ENCODE measurements at regions not wholly inside any gene's neighbourhood (a gene's known extent, or its start where the extent isn't known, plus 50 kb on each side); places are given as distances from the start of the nearest gene placed in this dataset.

- Histone ChIP-seq H2AFZ (ENCODE audit: low read depth, low read length, severe bottlenecking) (no peak overlapping the region), H3K9me2 (replicated peaks; ENCODE audit: insufficient read depth, low read length) (no peaks in the 10 kb centered on the region), H3F3A (ENCODE audit: insufficient read depth) (no peaks in the 10 kb centered on the region), H3K9me3 (ENCODE audit: insufficient read depth, low read length) (no peaks in the 10 kb centered on the region), H3K4me3 (ENCODE audit: insufficient read depth, low read length, poor library complexity, severe bottlenecking) (no peak overlapping the region), H3K9ac (ENCODE audit: low read length) (no peak overlapping the region), H3K27ac (ENCODE audit: low read depth, low read length) (no peak overlapping the region), H3K36me3 (ENCODE audit: low read length) (no peaks in the 10 kb centered on the region), H3K4me2 (ENCODE audit: low read depth, low read length, poor library complexity, severe bottlenecking) (no peak overlapping the region), H4K20me1 (ENCODE audit: low read depth, low read length) (no peaks in the 10 kb centered on the region), H3K27me3 (ENCODE audit: low read length) (no peaks in the 10 kb centered on the region), H3K79me2 (ENCODE audit: insufficient read depth, low read length) (no peaks in the 10 kb centered on the region)
- TF ChIP-seq CTCF (IDR thresholded peaks at IDR 0.05; ENCODE audit: insufficient read depth, low read length, poor library complexity, severe bottlenecking) (no peak), EZH2phosphoT487 (conservative IDR thresholded peaks at IDR 0.05; ENCODE audit: low read length) (no peak)
Measured at GRCh38 chr2:83572400-83572799, 886.7 kb downstream of the SUCLG1 start.

- Histone ChIP-seq H2AFZ (ENCODE audit: low read depth, low read length, severe bottlenecking) (no peak overlapping the region), H3K4me2 (ENCODE audit: low read depth, low read length, poor library complexity, severe bottlenecking) (no peak overlapping the region), H3K4me3 (ENCODE audit: insufficient read depth, low read length, poor library complexity, severe bottlenecking) (no peak overlapping the region), H3F3A (ENCODE audit: insufficient read depth) (no peaks in the 10 kb centered on the region), H3K9ac (ENCODE audit: low read length) (no peak overlapping the region), H4K20me1 (ENCODE audit: low read depth, low read length) (no peaks in the 10 kb centered on the region), H3K27me3 (ENCODE audit: low read length) (no peaks in the 10 kb centered on the region), H3K79me2 (ENCODE audit: insufficient read depth, low read length) (no peaks in the 10 kb centered on the region), H3K9me2 (replicated peaks; ENCODE audit: insufficient read depth, low read length) (no peaks in the 10 kb centered on the region), H3K36me3 (ENCODE audit: low read length) (no peaks in the 10 kb centered on the region), H3K27ac (ENCODE audit: low read depth, low read length) (no peak overlapping the region), H3K9me3 (ENCODE audit: insufficient read depth, low read length) (no peaks in the 10 kb centered on the region)
- no peak for TF ChIP-seq CTCF (IDR thresholded peaks at IDR 0.05; ENCODE audit: insufficient read depth, low read length, poor library complexity, severe bottlenecking)
- no peak for TF ChIP-seq EZH2phosphoT487 (conservative IDR thresholded peaks at IDR 0.05; ENCODE audit: low read length)
Measured at GRCh38 chr2:83567551-83567950, 891.5 kb downstream of the SUCLG1 start.

- no peak overlapping the region for H3K9ac ChIP-seq (ENCODE audit: low read length)
- TF ChIP-seq EZH2phosphoT487 (conservative IDR thresholded peaks at IDR 0.05; ENCODE audit: low read length) = no peak
- no peak for TF ChIP-seq CTCF (IDR thresholded peaks at IDR 0.05; ENCODE audit: insufficient read depth, low read length, poor library complexity, severe bottlenecking)
- H3K4me2 ChIP-seq (ENCODE audit: low read depth, low read length, poor library complexity, severe bottlenecking) = no peak overlapping the region
- H4K20me1 ChIP-seq (ENCODE audit: low read depth, low read length) = no peaks in the 10 kb centered on the region
- no peaks in the 10 kb centered on the region for H3K9me2 ChIP-seq (replicated peaks; ENCODE audit: insufficient read depth, low read length)
- H2AFZ ChIP-seq (ENCODE audit: low read depth, low read length, severe bottlenecking) = no peak overlapping the region
- no peaks in the 10 kb centered on the region for H3K27me3 ChIP-seq (ENCODE audit: low read length)
- no peaks in the 10 kb centered on the region for H3K79me2 ChIP-seq (ENCODE audit: insufficient read depth, low read length)
- no peaks in the 10 kb centered on the region for H3K36me3 ChIP-seq (ENCODE audit: low read length)
- no peaks in the 10 kb centered on the region for H3F3A ChIP-seq (ENCODE audit: insufficient read depth)
- no peak overlapping the region for H3K27ac ChIP-seq (ENCODE audit: low read depth, low read length)
- no peaks in the 10 kb centered on the region for H3K9me3 ChIP-seq (ENCODE audit: insufficient read depth, low read length)
- H3K4me3 ChIP-seq (ENCODE audit: insufficient read depth, low read length, poor library complexity, severe bottlenecking) = no peak overlapping the region
Measured at GRCh38 chr2:83565626-83566025, 893.5 kb downstream of the SUCLG1 start.

Measured in SU-DHL-6 (cell line).